ENCODE measurements at regions not wholly inside any gene's neighbourhood (a gene's known extent, or its start where the extent isn't known, plus 50 kb on each side); places are given as distances from the start of the nearest gene placed in this dataset.

- H4K8ac ChIP-seq (ENCODE audit: low read depth in 2 of 2, low read length in 2 of 2) = no peak overlapping the region
- dilution Hi-C loops (cut with HindIII; ENCODE audit: low sequenced_read_pairs, unreplicated experiment) = no loop called here
- H3K27me3 ChIP-seq (ENCODE audit: control insufficient read depth, insufficient read depth, low read length) = peaks cover 14% of the 10 kb centered on the region; the same call in 1 of the 2 replicates
- no peak overlapping the region for H2AK5ac ChIP-seq (ENCODE audit: low read depth, low read length)
- H3K79me1 ChIP-seq (ENCODE audit: low read depth in 1 of 2, low read length in 2 of 2) = no peaks in the 10 kb centered on the region
- no peak overlapping the region for H3K56ac ChIP-seq (ENCODE audit: extremely low read depth, insufficient read depth, low read length)
- H3K14ac ChIP-seq (replicated peaks; ENCODE audit: low read depth, low read length) = no peak overlapping the region
- no peaks in the 10 kb centered on the region for H3K36me3 ChIP-seq (ENCODE audit: control insufficient read depth, insufficient read depth, low read length)
- no peak overlapping the region for H4K91ac ChIP-seq (ENCODE audit: insufficient read depth, low read depth, low read length)
- DNase-seq (no peak), ATAC-seq (ENCODE audit: low read depth) (no peak)
- H3K18ac ChIP-seq (ENCODE audit: low read depth, low read length) = no peak overlapping the region
- H4K20me1 ChIP-seq (ENCODE audit: insufficient read depth, low read length) = no peaks in the 10 kb centered on the region
- H3K4me3 ChIP-seq (ENCODE audit: insufficient read depth, low read depth, low read length) = no peak overlapping the region
- intact Hi-C loops (cut with micrococcal nuclease) = no loop called here
- H3K27ac ChIP-seq (ENCODE audit: insufficient read depth, low read length) = no peak overlapping the region
- H3K9ac ChIP-seq (ENCODE audit: low read depth, low read length) = no peak overlapping the region
- H3K9me1 ChIP-seq (ENCODE audit: insufficient read depth, low read length) = no peaks in the 10 kb centered on the region
- no peak overlapping the region for H3K23ac ChIP-seq (ENCODE audit: low read depth, low read length)
- in situ Hi-C loops (cut with MboI; ENCODE audit: low sequenced_read_pairs) = no loop called here
- BruUV-seq (replicated peaks) = no TSS peak
- no peaks in the 10 kb centered on the region for H3K9me3 ChIP-seq (ENCODE audit: control insufficient read depth, insufficient read depth, low read length)
- H3K4me1 ChIP-seq (ENCODE audit: control insufficient read depth, insufficient read depth, low read length) = no peaks in the 10 kb centered on the region
- H4K5ac ChIP-seq (ENCODE audit: low read depth, low read length) = no peak overlapping the region
- ChIA-PET POLR2A (ENCODE audit: unreplicated experiment) (no interaction called here), CTCF (no interaction called here)
- no peak overlapping the region for H2BK120ac ChIP-seq (ENCODE audit: low read depth, low read length)
- H2BK20ac ChIP-seq (ENCODE audit: low read depth, low read length) = no peak overlapping the region
- no CpG with 5 or more reads among the region's 5 CpGs for WGBS, 2 experiments (ENCODE audit: extremely low coverage in 2 of 2, insufficient read length in 1 of 2)
- H2AFZ ChIP-seq (replicated peaks; ENCODE audit: low read length, poor library complexity) = no peak overlapping the region
- H2BK5ac ChIP-seq (ENCODE audit: low read depth, low read length, poor library complexity, severe bottlenecking) = no peak overlapping the region
- no peak overlapping the region for H2BK15ac ChIP-seq (ENCODE audit: low read depth, low read length)
- TF ChIP-seq FOS (IDR thresholded peaks at IDR 0.05; ENCODE audit: low read depth, low read length) (no peak), CTCF (conservative IDR thresholded peaks at IDR 0.05; ENCODE audit: low read depth, low read length) (no peak), MAZ (IDR thresholded peaks at IDR 0.05; ENCODE audit: borderline replicate concordance, low read depth, low read length) (no peak), RCOR1 (IDR thresholded peaks at IDR 0.05; ENCODE audit: insufficient replicate concordance, low read length) (no peak), MXI1 (IDR thresholded peaks at IDR 0.05; ENCODE audit: borderline replicate concordance, low read depth, low read length) (no peak), CHD1 (IDR thresholded peaks at IDR 0.05; ENCODE audit: low read depth, low read length) (no peak), NFE2L2 (IDR thresholded peaks at IDR 0.05; ENCODE audit: low read depth, low read length) (no peak), MAFK (IDR thresholded peaks at IDR 0.05; ENCODE audit: low read depth, low read length) (no peak), POLR2A (IDR thresholded peaks at IDR 0.05; ENCODE audit: low read depth, low read length) (no peak), RFX5 (IDR thresholded peaks at IDR 0.05; ENCODE audit: low read depth, low read length) (no peak), SMC3 (IDR thresholded peaks at IDR 0.05; ENCODE audit: low read depth, low read length) (no peak), CEBPB (IDR thresholded peaks at IDR 0.05; ENCODE audit: low read depth, low read length) (no peak), BHLHE40 (IDR thresholded peaks at IDR 0.05; ENCODE audit: low read depth, low read length) (no peak)
- TF ChIP-seq, protein P1, sequence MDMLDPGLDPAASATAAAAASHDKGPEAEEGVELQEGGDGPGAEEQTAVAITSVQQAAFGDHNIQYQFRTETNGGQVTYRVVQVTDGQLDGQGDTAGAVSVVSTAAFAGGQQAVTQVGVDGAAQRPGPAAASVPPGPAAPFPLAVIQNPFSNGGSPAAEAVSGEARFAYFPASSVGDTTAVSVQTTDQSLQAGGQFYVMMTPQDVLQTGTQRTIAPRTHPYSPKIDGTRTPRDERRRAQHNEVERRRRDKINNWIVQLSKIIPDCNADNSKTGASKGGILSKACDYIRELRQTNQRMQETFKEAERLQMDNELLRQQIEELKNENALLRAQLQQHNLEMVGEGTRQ (IDR thresholded peaks at IDR 0.05; ENCODE audit: low read depth, low read length) = no peak
- TF ChIP-seq, protein P2, sequence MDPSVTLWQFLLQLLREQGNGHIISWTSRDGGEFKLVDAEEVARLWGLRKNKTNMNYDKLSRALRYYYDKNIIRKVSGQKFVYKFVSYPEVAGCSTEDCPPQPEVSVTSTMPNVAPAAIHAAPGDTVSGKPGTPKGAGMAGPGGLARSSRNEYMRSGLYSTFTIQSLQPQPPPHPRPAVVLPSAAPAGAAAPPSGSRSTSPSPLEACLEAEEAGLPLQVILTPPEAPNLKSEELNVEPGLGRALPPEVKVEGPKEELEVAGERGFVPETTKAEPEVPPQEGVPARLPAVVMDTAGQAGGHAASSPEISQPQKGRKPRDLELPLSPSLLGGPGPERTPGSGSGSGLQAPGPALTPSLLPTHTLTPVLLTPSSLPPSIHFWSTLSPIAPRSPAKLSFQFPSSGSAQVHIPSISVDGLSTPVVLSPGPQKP (IDR thresholded peaks at IDR 0.05; ENCODE audit: borderline replicate concordance, low read depth, low read length) = no peak
- no peak overlapping the region for H2AK9ac ChIP-seq (replicated peaks; ENCODE audit: low read depth, low read length, poor library complexity)
- H3K4ac ChIP-seq (ENCODE audit: low read depth, low read length) = no peak overlapping the region
- H3K4me2 ChIP-seq (ENCODE audit: low read depth, low read length) = no peak overlapping the region
Observed at GRCh38 chr11:119924017-119924416, 195.0 kb upstream of the NECTIN1 start.

Data from IMR-90 (cell line).